B cell (primary cell): ENCODE measurements at regions not wholly inside any gene's neighbourhood (a gene's known extent, or its start where the extent isn't known, plus 50 kb on each side); places are given as distances from the start of the nearest gene placed in this dataset.

Experiments used
- ATAC-seq: fragments of 200-7000 bp; cut with Tn5 transposase; one replicate; pipeline ENCODE4 v1.10.0; 2021; ENCODE audit warnings: low read depth, mild to moderate bottlenecking, moderate number of reproducible peaks, moderate library complexity
- CTCF ChIA-PET: fragments of 350-600 bp; sonication (Branson Sonifier 250); formaldehyde crosslinking; loops from one replicate; lab custom pipeline; 2021; ENCODE audit warnings: antibody characterized with exemption, inconsistent platforms; lab: Charles Lee
- POLR2A ChIA-PET: fragments of 350-600 bp; sonication (Branson Sonifier 250); formaldehyde crosslinking; loops from one replicate; lab custom pipeline; 2021; ENCODE audit warnings: antibody characterized with exemption; lab: Charles Lee
- DNase-seq: peaks from one replicate; pipeline ENCODE4 v3.0.0; 2013
- H2AFZ ChIP-seq: 2 replicates; pipeline ENCODE4 v1.6.1; 2012; ENCODE audit warnings: mild to moderate bottlenecking, low read depth, low read length; ENCODE audit not compliant: insufficient read depth, poor library complexity, severe bottlenecking
- H3K27ac ChIP-seq, 2 donors: 1 replicate in 1 of 2; 2 replicates in 1 of 2; pipeline ENCODE4 v1.5.1; 2012 to 2013; ENCODE audit warnings: low read length in 2 of 2, mild to moderate bottlenecking in 2 of 2, moderate library complexity in 1 of 2
- H3K27me3 ChIP-seq, 4 experiments: fragments of 200-600 bp in 1 of 4; sonication (generic) in 1 of 4; replicated peaks in 1 of 4; 1 replicate in 2 of 4; 2 replicates in 2 of 4; pipeline versions ENCODE4 v1.6.1 to v1.7.0; 2013 to 2016; ENCODE audit warnings: low read length in 3 of 4, mild to moderate bottlenecking in 2 of 4, mixed read lengths in 1 of 4, moderate library complexity in 1 of 4; ENCODE audit not compliant: insufficient read depth in 4 of 4, control insufficient read depth in 3 of 4; ENCODE audit errors: control extremely low read depth in 1 of 4
- H3K36me3 ChIP-seq, 2 experiments: replicated peaks in 1 of 2; 1 replicate in 1 of 2; 2 replicates in 1 of 2; pipeline versions ENCODE4 v1.6.1 to v1.7.1; 2013; ENCODE audit warnings: low read length in 1 of 2; ENCODE audit not compliant: insufficient read depth in 2 of 2, control insufficient read depth in 1 of 2; ENCODE audit errors: control extremely low read depth in 1 of 2, extremely low read depth in 1 of 2
- H3K4me1 ChIP-seq, 2 donors: fragments of 200-600 bp in 1 of 2; sonication (generic) in 1 of 2; 1 replicate in 1 of 2; 2 replicates in 1 of 2; pipeline versions ENCODE4 v1.5.1 to v1.6.1; 2013 to 2017; ENCODE audit warnings: low read length in 2 of 2; ENCODE audit not compliant: control insufficient read depth in 2 of 2, insufficient read depth in 2 of 2
- H3K4me2 ChIP-seq: replicated peaks from 2 replicates; pipeline ENCODE3; 2012; ENCODE audit warnings: mild to moderate bottlenecking, low read depth, low read length; ENCODE audit not compliant: poor library complexity, severe bottlenecking
- H3K4me3 ChIP-seq, 5 experiments: fragments of 200-600 bp in 1 of 5; sonication (generic) in 1 of 5; 1 replicate in 3 of 5; 2 replicates in 2 of 5; pipeline versions ENCODE4 v1.5.1 to v1.7.0; 2011 to 2016; ENCODE audit warnings: low read length in 4 of 5, mild to moderate bottlenecking in 4 of 5, low read depth in 2 of 5, control low read depth in 1 of 5, moderate library complexity in 1 of 5; ENCODE audit not compliant: insufficient read depth in 1 of 5; ENCODE audit errors: control extremely low read depth in 1 of 5, extremely low read depth in 1 of 5
- H3K79me2 ChIP-seq: fragments of 200-600 bp; sonication (generic); one replicate; pipeline ENCODE4 v1.6.0; 2016; ENCODE audit warnings: low read length; ENCODE audit not compliant: control insufficient read depth, insufficient read depth
- H3K9ac ChIP-seq: fragments of 200-600 bp; sonication (generic); 2 replicates; pipeline ENCODE4 v1.6.1; 2017; ENCODE audit warnings: mild to moderate bottlenecking, low read length, moderate library complexity
- H3K9me3 ChIP-seq, 3 donors: one replicate each; pipeline versions ENCODE4 v1.6.1 to v1.7.1; 2013; ENCODE audit warnings: low read length in 2 of 3; ENCODE audit not compliant: control insufficient read depth in 2 of 3, insufficient read depth in 1 of 3; ENCODE audit errors: control extremely low read depth in 1 of 3
- H4K20me1 ChIP-seq: 2 replicates; pipeline ENCODE4 v1.6.0; 2012; ENCODE audit warnings: mild to moderate bottlenecking, low read length; ENCODE audit not compliant: insufficient read depth, control insufficient read depth, poor library complexity, severe bottlenecking
- H3K27ac Mint-ChIP-seq: one replicate; pipeline ENCODE4 v1.8.0; 2021; ENCODE audit warnings: mixed read lengths
- H3K27me3 Mint-ChIP-seq: one replicate; pipeline ENCODE4 v1.8.0; 2021; ENCODE audit warnings: mixed read lengths
- H3K4me1 Mint-ChIP-seq: one replicate; pipeline ENCODE4 v1.8.0; 2021; ENCODE audit warnings: mixed read lengths
- H3K4me3 Mint-ChIP-seq: one replicate; pipeline ENCODE4 v1.8.0; 2021; ENCODE audit warnings: mixed read lengths
- H3K9me3 Mint-ChIP-seq: one replicate; pipeline ENCODE4 v1.8.0; 2022; ENCODE audit warnings: mixed read lengths; ENCODE audit not compliant: insufficient read depth
- EZH2 ChIP-seq: IDR thresholded peaks from 2 replicates; pipeline ENCODE4 v1.6.1; 2012; ENCODE audit warnings: borderline replicate concordance, low read depth, mild to moderate bottlenecking, moderate library complexity, low read length; ENCODE audit not compliant: insufficient read depth, poor library complexity, severe bottlenecking
- WGBS: methylation state at CpG from one replicate; pipeline ENCODE4 v1.1.5; 2013; ENCODE audit warnings: missing lambda C conversion rate; ENCODE audit not compliant: insufficient coverage; 5-methylcytosine and 5-hydroxymethylcytosine counted together
- intact Hi-C: fragments of 100-400 bp; cut with micrococcal nuclease; formaldehyde crosslinking; loops from one replicate; pipeline ENCODE4 v1.10.0; 2022
- TF ChIP-seq, protein P1 (sequence below): fragments of 200-600 bp; IDR thresholded peaks from one replicate; pipeline ENCODE4 v1.8.0; 2022; ENCODE audit warnings: antibody characterized with exemption, mild to moderate bottlenecking

- Mint-ChIP-seq H3K4me1 (no peaks in the 10 kb centered on the region), H3K27ac (no peak overlapping the region), H3K9me3 (no peaks in the 10 kb centered on the region), H3K4me3 (no peak overlapping the region), H3K27me3 (peaks cover 4% of the 10 kb centered on the region)
- no peaks in the 10 kb centered on the region for H4K20me1 ChIP-seq
- no peaks in the 10 kb centered on the region for H3K27me3 ChIP-seq
- H3K4me3 ChIP-seq = no peak overlapping the region
- H3K9me3 ChIP-seq = no peaks in the 10 kb centered on the region
- H3K9ac ChIP-seq = no peak overlapping the region
- POLR2A ChIA-PET = no interaction called here
- intact Hi-C loops = no loop called here
- no peak overlapping the region for H3K4me2 ChIP-seq
- ATAC-seq = no peak
- H3K27ac ChIP-seq = no peak overlapping the region
- no peaks in the 10 kb centered on the region for H3K36me3 ChIP-seq
- no peaks in the 10 kb centered on the region for H3K4me1 ChIP-seq
- 100% methylated on average over 2 of the region's 3 CpGs for whole genome bisulfite sequencing
- DNase-seq = no peak
- TF ChIP-seq, protein P1, sequence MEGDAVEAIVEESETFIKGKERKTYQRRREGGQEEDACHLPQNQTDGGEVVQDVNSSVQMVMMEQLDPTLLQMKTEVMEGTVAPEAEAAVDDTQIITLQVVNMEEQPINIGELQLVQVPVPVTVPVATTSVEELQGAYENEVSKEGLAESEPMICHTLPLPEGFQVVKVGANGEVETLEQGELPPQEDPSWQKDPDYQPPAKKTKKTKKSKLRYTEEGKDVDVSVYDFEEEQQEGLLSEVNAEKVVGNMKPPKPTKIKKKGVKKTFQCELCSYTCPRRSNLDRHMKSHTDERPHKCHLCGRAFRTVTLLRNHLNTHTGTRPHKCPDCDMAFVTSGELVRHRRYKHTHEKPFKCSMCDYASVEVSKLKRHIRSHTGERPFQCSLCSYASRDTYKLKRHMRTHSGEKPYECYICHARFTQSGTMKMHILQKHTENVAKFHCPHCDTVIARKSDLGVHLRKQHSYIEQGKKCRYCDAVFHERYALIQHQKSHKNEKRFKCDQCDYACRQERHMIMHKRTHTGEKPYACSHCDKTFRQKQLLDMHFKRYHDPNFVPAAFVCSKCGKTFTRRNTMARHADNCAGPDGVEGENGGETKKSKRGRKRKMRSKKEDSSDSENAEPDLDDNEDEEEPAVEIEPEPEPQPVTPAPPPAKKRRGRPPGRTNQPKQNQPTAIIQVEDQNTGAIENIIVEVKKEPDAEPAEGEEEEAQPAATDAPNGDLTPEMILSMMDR = no peak
- no peak for TF ChIP-seq EZH2
- H3K79me2 ChIP-seq = no peaks in the 10 kb centered on the region
- no peak overlapping the region for H2AFZ ChIP-seq
- CTCF ChIA-PET = no interaction called here
Measured at GRCh38 chr5:61948151-61948550, 357.9 kb upstream of the KIF2A start.

DNA sequence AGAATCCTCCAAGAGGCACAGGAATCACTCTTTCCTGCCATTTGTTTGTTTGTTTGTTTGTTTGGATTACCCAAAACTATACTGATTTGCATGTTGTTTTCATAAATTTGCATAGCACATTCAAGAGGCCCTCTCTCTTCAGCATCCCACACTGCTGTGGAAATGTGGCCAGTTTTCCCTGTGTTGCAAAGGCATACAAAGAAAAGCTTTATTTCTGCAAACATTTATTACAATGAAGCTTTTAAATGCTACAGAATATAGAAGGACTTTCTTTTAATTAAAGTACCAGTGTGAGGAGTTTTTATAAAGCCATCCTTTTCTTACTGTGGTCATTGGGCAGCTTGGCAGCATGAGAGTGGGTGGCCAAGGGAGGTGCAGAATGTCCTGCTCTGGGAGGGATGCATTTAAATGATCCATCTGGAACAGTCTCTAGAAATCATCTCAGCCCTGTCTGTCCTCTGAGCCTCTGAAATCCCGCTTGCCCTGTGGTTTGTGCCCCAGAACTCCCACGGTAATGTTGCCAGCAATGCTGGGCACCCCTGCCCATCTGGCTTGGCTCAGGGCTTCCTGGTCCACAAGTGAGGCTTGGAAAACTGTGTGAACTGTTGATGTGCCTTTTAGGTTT is 356.8 kb upstream of the KIF2A start:
- DNase-seq = no peak
- TF ChIP-seq, protein P1 = no peak
- no peak for TF ChIP-seq EZH2
- H3K9me3 ChIP-seq = no peaks in the 10 kb centered on the region
- H3K27ac ChIP-seq = no peak overlapping the region
- no peaks in the 10 kb centered on the region for H4K20me1 ChIP-seq
- H3K4me1 ChIP-seq = no peaks in the 10 kb centered on the region
- H3K36me3 ChIP-seq = no peaks in the 10 kb centered on the region
- Mint-ChIP-seq H3K4me3 (no peak overlapping the region), H3K9me3 (no peaks in the 10 kb centered on the region), H3K4me1 (no peaks in the 10 kb centered on the region), H3K27ac (no peak overlapping the region), H3K27me3 (peaks cover 4% of the 10 kb centered on the region)
- intact Hi-C loops = no loop called here
- H3K79me2 ChIP-seq = no peaks in the 10 kb centered on the region
- 86% methylated on average over 2 of the region's 2 CpGs for WGBS
- no peak overlapping the region for H2AFZ ChIP-seq
- no peak overlapping the region for H3K4me3 ChIP-seq
- CTCF ChIA-PET = no interaction called here
- no peaks in the 10 kb centered on the region for H3K27me3 ChIP-seq
- H3K9ac ChIP-seq = no peak overlapping the region
- no peak for ATAC-seq
- POLR2A ChIA-PET = no interaction called here
- no peak overlapping the region for H3K4me2 ChIP-seq
